Lung (tissue), 11 donors: ENCODE measurements at regions not wholly inside any gene's neighbourhood (a gene's known extent, or its start where the extent isn't known, plus 50 kb on each side); places are given as distances from the start of the nearest gene placed in this dataset.

Experiments
- ATAC-seq: fragments of 200-7000 bp; cut with Tn5 transposase; one replicate; pipeline ENCODE4 v1.9.1; 2020; ENCODE audit warnings: moderate number of reproducible peaks; ENCODE audit not compliant: insufficient read depth, low FRiP score
- DNase-seq, 3 donors: peaks; one replicate each; pipeline ENCODE4 v3.0.0-alpha.2; 2013 to 2017
- H3K27ac ChIP-seq, 2 donors: one replicate each; pipeline ENCODE4 v1.5.1; 2013; ENCODE audit warnings: mild to moderate bottlenecking in 2 of 2, moderate library complexity in 2 of 2, control low read depth in 1 of 2, inconsistent platforms in 1 of 2, low read depth in 1 of 2, low read length in 1 of 2
- H3K27me3 ChIP-seq, 3 donors: one replicate each; pipeline ENCODE4 v1.5.1; 2013; ENCODE audit warnings: low read length in 2 of 3; ENCODE audit not compliant: control insufficient read depth in 3 of 3, insufficient read depth in 3 of 3
- H3K36me3 ChIP-seq, 4 donors: one replicate each; pipeline ENCODE4 v1.5.1; 2013; ENCODE audit warnings: low read length in 4 of 4, mild to moderate bottlenecking in 1 of 4, moderate library complexity in 1 of 4; ENCODE audit not compliant: control insufficient read depth in 4 of 4, insufficient read depth in 4 of 4
- H3K4me1 ChIP-seq, 5 donors: one replicate each; pipeline ENCODE4 v1.5.1; 2013; ENCODE audit warnings: low read length in 5 of 5, mild to moderate bottlenecking in 2 of 5, moderate library complexity in 1 of 5; ENCODE audit not compliant: control insufficient read depth in 5 of 5, insufficient read depth in 5 of 5
- H3K4me3 ChIP-seq: one replicate; pipeline ENCODE4 v1.5.1; 2013; ENCODE audit warnings: mild to moderate bottlenecking, control low read depth, moderate library complexity
- H3K9ac ChIP-seq, 2 donors: one replicate each; pipeline ENCODE4 v1.5.1; 2013; ENCODE audit warnings: low read length in 2 of 2, control low read depth in 1 of 2; ENCODE audit not compliant: insufficient read depth in 1 of 2
- H3K9me3 ChIP-seq, 4 donors: one replicate each; pipeline ENCODE4 v1.5.1; 2013; ENCODE audit warnings: low read length in 3 of 4, mild to moderate bottlenecking in 1 of 4, moderate library complexity in 1 of 4; ENCODE audit not compliant: control insufficient read depth in 4 of 4, insufficient read depth in 3 of 4
- CTCF ChIP-seq: IDR thresholded peaks from 2 replicates; pipeline ENCODE4 v1.5.1; 2012; ENCODE audit warnings: mild to moderate bottlenecking; ENCODE audit errors: control extremely low read depth, extremely low read depth
- WGBS, 2 donors: extraction: QIAGEN DNeasy Blood & Tissue Kit; methylation state at CpG; one replicate each; pipeline ENCODE4 v1.1.7; 2013; 5-methylcytosine and 5-hydroxymethylcytosine counted together
- donor health status: control.
- donor health status: control.
- donor health status: Bipolar disorder and iron deficiency.
- donor health status: healthy.
- donor health status: DM: yes; HTN: yes; CAD: no.

GRCh38 chr22:48761546-48761945 is 1066.1 kb downstream of the BRD1 start:
- Histone ChIP-seq H3K4me1 (no peaks in the 10 kb centered on the region), H3K27ac (no peak overlapping the region), H3K9me3 (peaks cover 0 to 6% (median under 1%) of the 10 kb centered on the region in 4 donors), H3K36me3 (no peaks in the 10 kb centered on the region), H3K27me3 (no peaks in the 10 kb centered on the region), H3K4me3 (no peak overlapping the region), H3K9ac (no peak overlapping the region)
- no peak for TF ChIP-seq CTCF
- no peak for DNase-seq
- WGBS, 2 donors: 83 to 88% methylated on average over 14 of the region's 14 CpGs
- no peak for ATAC-seq

- peaks cover 0 to 6% (median under 1%) of the 10 kb centered on the region in 4 donors for H3K9me3 ChIP-seq
- WGBS, 2 donors: 82 to 87% methylated on average over 19 of the region's 19 CpGs
- H3K4me3 ChIP-seq: no peak overlapping the region
- no peak for DNase-seq
- no peaks in the 10 kb centered on the region for H3K4me1 ChIP-seq
- TF ChIP-seq CTCF: no peak
- no peaks in the 10 kb centered on the region for H3K36me3 ChIP-seq
- ATAC-seq: no peak
- H3K27ac ChIP-seq: no peak overlapping the region
- no peak overlapping the region for H3K9ac ChIP-seq
- no peaks in the 10 kb centered on the region for H3K27me3 ChIP-seq
Observed at GRCh38 chr22:48760481-48761390, 1066.9 kb downstream of the BRD1 start.

- TF ChIP-seq CTCF: no peak
- H3K36me3 ChIP-seq: no peaks in the 10 kb centered on the region
- peaks cover 0 to 3% (median 0%) of the 10 kb centered on the region in 4 donors for H3K9me3 ChIP-seq
- no peak for DNase-seq
- no peak overlapping the region for H3K9ac ChIP-seq
- 85 to 96% methylated on average over 22 of the region's 22 CpGs for WGBS, 2 donors
- H3K27ac ChIP-seq: no peak overlapping the region
- no peaks in the 10 kb centered on the region for H3K4me1 ChIP-seq
- ATAC-seq: no peak
- no peak overlapping the region for H3K4me3 ChIP-seq
- H3K27me3 ChIP-seq: no peaks in the 10 kb centered on the region
Observed at GRCh38 chr22:48758881-48759875, 1068.5 kb downstream of the BRD1 start.
